Stimulated activated CD4-positive, alpha-beta T cell treated with anti-CD3 and anti-CD28 coated beads, Interleukin-15, amount 100 ng/mL, for 24 hours (primary cell): ENCODE measurements at regions not wholly inside any gene's neighbourhood (a gene's known extent, or its start where the extent isn't known, plus 50 kb on each side); places are given as distances from the start of the nearest gene placed in this dataset.

Source experiments
- DNase-seq: peaks from one replicate; pipeline ENCODE4 v3.0.0-alpha.2; 2020

DNA sequence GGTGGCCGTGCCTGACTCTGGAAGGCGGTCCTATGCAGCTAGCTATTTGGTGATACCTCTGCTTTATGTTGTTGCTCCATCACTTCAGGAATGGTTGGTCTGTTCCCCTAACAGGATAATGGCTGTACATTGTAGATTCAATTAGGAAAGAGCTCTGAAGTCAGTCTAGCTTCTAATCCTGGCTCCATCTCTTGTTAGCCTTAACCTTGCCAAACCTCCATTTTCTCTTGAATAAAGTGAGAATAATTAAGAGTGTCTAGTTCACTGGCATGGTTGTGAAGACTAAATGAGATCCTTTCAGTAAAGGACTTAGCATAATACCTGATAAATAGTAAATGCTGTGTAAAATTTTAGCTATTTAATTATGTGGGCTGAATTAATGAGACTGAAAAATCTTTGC lies 262.5 kb upstream of the ARHGAP20 start:
- DNase-seq = no peak

- DNase-seq = no peak
These were observed 261.3 kb upstream of the ARHGAP20 start for GRCh38 chr11:110973401-110973980.

DNA sequence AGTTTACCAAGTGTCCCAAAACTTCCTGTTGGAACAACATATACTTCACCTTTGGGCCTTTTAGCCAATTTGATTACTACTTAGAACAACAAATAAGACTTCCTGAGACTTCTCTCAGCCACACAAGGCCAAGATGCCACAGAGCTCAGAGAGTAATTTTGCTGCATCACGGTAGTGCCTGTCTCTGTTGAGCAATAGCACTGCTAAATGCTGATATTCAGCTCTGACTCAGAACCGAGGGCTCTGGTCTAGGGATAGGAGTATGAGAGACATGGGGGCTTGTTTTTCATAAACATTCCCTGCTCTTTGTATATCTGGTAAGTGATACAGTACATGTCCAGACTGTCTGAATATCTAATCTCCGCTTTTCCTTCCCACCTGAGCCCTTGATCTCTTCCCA lies 260.4 kb upstream of the ARHGAP20 start:
- DNase-seq = no peak

DNA sequence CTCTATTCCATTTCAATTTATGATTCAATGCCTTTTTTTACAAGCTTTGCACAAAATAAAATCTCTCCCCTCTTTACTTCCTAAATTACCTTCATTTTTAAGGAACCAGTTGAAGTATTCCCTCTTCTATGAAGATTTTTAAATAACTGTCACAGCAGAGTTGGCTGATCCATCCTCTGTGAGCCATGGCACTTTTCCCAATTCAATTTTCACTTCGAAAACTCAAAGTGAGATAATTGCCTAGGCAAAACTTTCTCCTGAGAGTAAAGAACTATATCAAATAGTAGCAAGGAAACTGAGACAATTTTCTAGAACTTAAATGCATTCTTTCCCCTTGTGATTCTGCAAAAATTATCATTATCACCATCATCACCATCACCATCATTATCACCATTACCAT lies 259.9 kb upstream of the ARHGAP20 start:
- no peak for DNase-seq

DNA sequence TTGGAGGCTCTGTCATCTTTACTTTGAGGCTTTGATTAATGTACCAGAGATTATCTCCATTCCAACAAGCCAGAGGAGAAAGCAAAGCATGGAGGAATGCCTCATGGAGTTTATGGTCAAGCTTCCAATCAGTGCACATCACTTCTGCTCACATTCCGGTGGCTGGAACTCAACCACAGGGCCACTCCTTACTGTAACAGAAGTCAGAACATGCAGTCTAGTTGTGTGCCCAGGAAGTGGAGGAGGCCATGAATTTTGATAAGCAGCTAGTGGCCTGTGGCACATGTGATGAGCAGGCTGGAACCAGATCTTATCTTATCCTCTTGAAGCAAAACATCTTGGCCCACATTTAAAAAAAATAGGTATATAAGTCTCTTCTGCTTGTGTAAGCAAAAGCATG lies 258.9 kb upstream of the ARHGAP20 start:
- no peak for DNase-seq

GRCh38 chr11:110968348-110969062 lies 256.3 kb upstream of the ARHGAP20 start:
- DNase-seq = no peak

DNA sequence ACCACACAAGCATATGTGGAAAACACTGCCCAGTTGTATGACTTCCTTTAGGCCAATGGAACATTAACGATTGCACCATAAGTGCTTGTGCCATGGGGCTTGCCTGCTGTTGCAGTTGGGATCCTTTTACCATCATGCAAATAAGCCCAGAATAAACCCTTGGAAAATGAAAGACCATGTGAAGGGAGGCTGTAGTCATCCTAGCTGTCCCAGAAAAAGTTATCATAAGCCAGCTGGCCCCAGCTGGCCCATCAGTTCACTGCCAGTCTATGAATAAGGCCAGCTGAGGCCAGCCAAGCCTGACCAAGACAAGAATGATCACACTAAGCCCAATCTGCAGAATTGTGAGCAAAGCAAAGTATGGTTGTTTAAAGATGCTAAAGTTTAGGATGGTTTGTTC lies 253.9 kb upstream of the ARHGAP20 start:
- DNase-seq = no peak

GRCh38 chr11:110962921-110963320 lies 250.7 kb upstream of the ARHGAP20 start:
- DNase-seq = no peak

DNA sequence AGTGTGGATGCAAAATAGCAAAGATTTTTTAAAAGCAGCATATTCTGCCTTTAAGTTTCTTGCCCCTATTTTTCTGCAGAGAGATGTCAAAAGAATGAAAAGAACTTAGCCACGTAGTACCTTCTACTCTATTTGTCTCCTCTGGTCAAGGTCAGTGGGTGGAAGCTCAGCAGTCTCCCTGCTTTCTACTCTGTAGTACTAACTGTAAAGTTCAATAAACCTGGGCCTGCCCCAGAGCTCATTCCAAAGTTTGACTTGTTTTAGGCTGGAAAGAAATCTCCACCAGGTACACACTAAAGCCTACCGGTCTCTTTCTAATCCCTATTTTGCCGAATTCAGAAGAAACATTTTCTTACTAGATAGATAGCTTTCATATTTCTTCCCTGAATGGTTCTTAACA lies 247.9 kb upstream of the ARHGAP20 start:
- DNase-seq = no peak

DNA sequence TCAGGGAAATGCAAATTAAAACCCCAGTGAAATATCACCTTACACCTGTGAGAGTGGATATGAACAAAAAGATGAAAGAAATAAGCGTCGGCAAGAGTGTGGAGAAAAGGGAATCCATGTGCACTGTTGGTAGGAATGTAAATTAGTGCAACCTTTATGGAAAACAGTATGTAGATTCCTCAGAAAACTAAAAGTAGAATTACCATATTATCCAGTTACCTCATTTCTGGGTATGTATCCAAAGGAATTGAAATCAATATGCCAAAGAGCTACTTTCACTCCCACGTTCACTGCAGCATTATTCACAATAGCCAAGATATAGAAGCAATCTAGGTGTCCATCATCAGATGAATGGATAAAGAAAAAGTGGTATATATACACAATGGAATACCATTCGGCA lies 246.0 kb upstream of the ARHGAP20 start:
- DNase-seq = no peak

DNA sequence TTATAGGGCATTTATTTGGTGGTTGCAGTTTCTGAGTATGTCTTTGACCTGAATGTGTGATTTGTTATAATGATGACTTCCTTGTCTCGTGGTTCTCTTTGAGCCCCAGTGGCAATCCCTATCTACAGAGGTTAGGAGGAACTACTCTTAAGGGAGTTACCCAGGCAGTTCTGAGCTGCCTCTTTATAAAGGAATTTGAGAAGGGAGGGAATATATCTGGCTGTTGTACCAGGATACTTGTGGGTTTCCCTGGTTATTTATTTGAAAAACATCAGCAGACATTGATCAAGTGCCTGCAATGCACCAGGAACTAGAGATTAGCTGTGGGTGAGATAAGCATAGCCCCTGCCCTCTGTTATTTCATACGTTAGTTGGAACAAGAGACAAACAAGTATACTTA lies 243.5 kb upstream of the ARHGAP20 start:
- no peak for DNase-seq

DNA sequence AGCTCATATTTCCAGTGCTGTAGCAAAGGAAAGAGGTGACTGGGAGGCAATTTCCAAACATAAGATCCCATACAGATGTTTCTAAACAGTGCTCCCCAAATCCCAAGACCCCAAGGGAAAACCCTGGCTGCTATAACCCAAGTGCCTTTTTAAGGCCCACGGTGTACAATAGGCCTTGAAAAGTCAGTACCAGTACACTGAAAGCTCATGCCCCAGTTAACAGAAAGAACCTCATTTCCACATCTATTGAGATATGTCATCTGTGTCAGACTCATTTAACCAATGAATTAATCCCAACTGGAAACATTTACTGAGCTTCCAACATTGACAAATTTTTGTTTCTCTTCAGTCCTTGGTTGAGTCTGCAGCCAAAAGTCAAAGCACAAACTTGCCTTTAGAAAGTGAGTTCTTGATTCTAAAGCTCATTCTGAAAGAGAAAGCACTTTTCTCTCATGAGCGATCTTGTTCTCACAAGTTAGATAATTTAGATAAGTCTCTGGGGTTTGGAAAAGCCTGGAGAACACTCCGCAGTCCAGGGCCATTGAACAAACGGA lies 239.8 kb upstream of the ARHGAP20 start:
- DNase-seq = no peak

DNA sequence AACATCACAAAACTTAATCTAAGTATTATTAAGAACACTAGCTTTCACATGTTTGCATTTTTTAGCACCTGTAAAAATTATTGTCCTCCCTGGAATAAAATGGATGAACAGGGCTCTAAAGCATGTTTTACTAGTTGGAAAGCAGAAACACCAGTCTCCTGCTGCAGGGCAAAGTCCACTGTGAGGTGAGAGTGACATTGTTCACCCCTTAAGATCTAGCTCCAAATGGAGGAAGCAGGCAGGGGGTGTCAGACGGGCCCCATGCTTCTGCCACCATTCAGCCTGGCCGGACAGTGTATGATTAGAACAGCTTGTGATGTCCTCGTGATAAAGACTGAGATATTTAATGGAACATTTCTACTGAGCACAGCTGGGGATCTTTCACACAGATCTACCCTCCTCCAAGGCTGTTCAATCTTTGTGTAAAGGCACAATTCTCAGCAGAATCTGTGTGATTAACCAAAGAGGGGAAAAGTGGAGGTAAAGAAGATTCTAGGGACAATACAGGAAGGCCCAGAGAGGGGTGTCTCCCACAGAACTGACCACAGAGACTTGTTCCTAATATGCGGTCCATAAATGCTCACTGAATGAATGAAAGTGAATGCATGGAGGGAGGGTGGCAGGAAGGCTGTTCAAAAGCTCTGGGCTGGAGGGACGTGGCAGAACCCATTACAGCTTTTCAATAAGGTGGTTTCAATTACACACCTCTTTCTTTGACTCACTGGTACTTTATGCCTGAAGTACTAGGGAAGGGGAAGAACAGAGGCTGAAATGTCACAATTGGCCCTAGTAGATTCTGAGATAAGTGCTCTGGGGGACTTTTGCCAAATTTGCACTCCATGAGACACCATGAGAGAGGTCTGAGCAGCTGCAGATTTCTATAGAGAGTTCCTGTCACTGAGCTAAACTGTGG lies 239.1 kb upstream of the ARHGAP20 start:
- DNase-seq = no peak

DNA sequence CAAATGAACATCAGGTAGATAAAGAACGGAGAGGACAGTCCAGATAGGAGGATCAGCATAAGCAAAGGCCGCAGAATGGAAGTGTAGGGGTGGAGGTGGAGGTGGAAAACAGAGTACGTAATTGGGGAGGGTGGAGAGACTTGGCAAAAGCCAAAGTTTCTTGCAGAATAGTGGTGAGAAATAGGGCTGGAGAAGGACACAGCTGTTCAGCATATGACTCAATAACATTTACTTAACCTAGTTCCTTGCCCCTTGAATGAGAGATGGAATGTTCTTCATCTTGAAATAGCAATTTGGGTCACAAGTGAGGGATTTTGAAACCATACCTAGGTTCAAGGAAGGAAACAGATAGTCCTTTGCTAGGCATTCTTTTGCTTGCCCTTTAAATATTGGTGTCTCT lies 235.9 kb upstream of the ARHGAP20 start:
- DNase-seq = no peak

GRCh38 chr11:110947096-110947495 lies 234.9 kb upstream of the ARHGAP20 start:
- DNase-seq = no peak

- DNase-seq = no peak
These were observed 227.2 kb upstream of the ARHGAP20 start for GRCh38 chr11:110939471-110939870.

DNA sequence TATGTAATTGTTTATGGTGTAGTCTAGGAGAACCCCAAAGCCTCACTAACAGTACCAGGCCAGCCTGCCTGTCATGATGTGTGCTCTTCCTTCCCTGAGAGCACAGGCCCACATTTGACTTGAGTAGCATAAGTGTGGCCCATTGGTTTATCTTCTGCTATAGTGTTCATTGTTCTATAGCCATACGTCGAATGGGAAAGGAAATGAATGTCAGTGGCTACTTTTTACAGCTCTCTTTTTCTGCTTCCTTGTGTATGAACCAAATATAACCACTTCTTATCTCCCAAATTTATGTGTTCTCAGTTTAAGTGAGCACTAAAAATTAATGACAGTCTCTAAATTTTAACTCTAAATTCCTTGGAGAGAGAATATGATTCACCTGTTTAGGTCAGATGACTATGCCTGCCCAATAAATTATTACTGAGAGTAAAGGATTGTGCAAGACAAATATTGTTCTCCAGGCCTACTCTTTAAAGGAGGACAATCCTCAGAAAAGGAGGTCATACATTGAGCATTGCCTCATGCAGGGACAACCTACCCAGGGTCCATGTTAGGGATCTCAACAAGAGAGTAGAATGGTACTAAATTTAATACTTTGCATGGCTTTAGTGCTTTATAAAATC lies 222.9 kb upstream of the ARHGAP20 start:
- no peak for DNase-seq

GRCh38 chr11:110929129-110929528 lies 216.9 kb upstream of the ARHGAP20 start:
- no peak for DNase-seq

- DNase-seq = no peak
These were observed 216.2 kb upstream of the ARHGAP20 start for GRCh38 chr11:110928391-110928790.

GRCh38 chr11:110921742-110922521 lies 209.7 kb upstream of the ARHGAP20 start:
- no peak for DNase-seq

DNA sequence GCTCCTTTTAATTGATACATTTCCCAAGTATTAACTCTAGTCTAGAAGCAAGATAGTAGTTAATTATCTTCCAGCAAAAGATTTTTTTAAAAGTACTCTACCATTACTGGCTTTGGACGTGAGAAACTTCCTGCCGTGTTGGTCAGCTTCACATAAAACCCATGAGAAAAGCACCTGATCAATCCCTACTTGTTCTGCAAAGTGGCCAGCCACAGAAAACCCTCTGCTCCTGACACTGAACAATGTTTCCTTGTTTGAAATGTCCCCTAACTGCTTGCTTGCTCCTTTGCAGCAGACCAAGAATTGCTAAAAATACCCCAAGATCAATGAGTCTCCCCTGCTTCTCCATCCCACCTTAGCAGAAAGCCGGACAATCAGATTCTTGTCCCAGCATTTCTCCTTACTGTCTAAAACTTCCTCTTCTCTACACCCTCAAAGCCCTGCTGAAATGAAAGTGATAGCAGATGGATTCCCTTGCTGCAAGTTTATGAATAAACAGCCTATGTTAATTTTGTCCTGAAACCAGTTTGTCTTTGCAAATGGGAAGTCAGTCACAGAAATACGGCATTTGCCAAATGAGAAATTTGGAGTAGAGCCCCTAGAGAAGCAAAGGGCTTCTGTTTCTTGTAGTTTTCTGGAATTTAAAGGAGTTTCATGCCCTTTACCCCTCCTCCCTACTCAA lies 207.1 kb upstream of the ARHGAP20 start:
- DNase-seq = no peak

GRCh38 chr11:110918351-110918750 lies 206.1 kb upstream of the ARHGAP20 start:
- no peak for DNase-seq
